SK-N-SH (cell line): ENCODE measurements at regions not wholly inside any gene's neighbourhood (a gene's known extent, or its start where the extent isn't known, plus 50 kb on each side); places are given as distances from the start of the nearest gene placed in this dataset.

Source experiments
- CTCF ChIA-PET: fragments of 300-600, 350-600 bp; formaldehyde crosslinking; extraction: SDS; loops from one replicate; lab custom pipeline; 2021; lab: Yijun Ruan, JAX
- POLR2A ChIA-PET: fragments of 350-600 bp; sonication (Branson Sonifier 250); formaldehyde crosslinking; extraction: SDS; loops from one replicate; lab custom pipeline; 2020; ENCODE audit warnings: antibody characterized with exemption, inconsistent platforms; lab: Yijun Ruan, JAX
- DNase-seq: peaks from one replicate; pipeline ENCODE4 v3.0.0; 2012
- H2AFZ ChIP-seq: fragments of 200-600 bp; sonication (generic); 2 replicates; pipeline ENCODE4 v1.8.1; 2016; ENCODE audit warnings: antibody characterized with exemption, mild to moderate bottlenecking, low read depth
- H3F3A ChIP-seq: fragments of 200-600 bp; sonication (generic); replicated peaks from 2 replicates; pipeline ENCODE3; 2016; ENCODE audit warnings: antibody characterized with exemption, mild to moderate bottlenecking; ENCODE audit not compliant: insufficient read depth
- H3K27ac ChIP-seq, 2 experiments: fragments of 200-500 bp in 1 of 2; fragments of 200-600 bp in 1 of 2; sonication (Bioruptor generic) in 1 of 2; sonication (generic), shearing (Covaris generic) in 1 of 2; 2 replicates each; pipeline versions ENCODE4 v1.5.1 to v1.6.1; 2014 to 2016; ENCODE audit warnings: low read depth in 2 of 2, inconsistent platforms in 1 of 2, low read length in 1 of 2, mild to moderate bottlenecking in 1 of 2, mixed read lengths in 1 of 2
- H3K27me3 ChIP-seq: fragments of 200-600 bp; sonication (generic), shearing (Covaris generic); 2 replicates; pipeline ENCODE4 v1.6.1; 2016; ENCODE audit warnings: mixed run types; ENCODE audit not compliant: insufficient read depth
- H3K36me3 ChIP-seq, 2 experiments: fragments of 200-500 bp in 1 of 2; fragments of 200-600 bp in 1 of 2; sonication (Bioruptor generic) in 1 of 2; sonication (generic) in 1 of 2; replicated peaks in 1 of 2; 2 replicates each; pipeline versions ENCODE3 to v1.5.1; 2014 to 2016; ENCODE audit warnings: low read length in 1 of 2, mild to moderate bottlenecking in 1 of 2; ENCODE audit not compliant: insufficient read depth in 2 of 2, control insufficient read depth in 1 of 2
- H3K4me1 ChIP-seq, 2 experiments: fragments of 200-500 bp in 1 of 2; fragments of 200-600 bp in 1 of 2; sonication (Bioruptor generic) in 1 of 2; sonication (generic), shearing (Covaris generic) in 1 of 2; 2 replicates each; pipeline versions ENCODE4 v1.5.1 to v1.6.1; 2014 to 2016; ENCODE audit warnings: low read depth in 1 of 2, low read length in 1 of 2, mixed run types in 1 of 2; ENCODE audit not compliant: insufficient read depth in 2 of 2, control insufficient read depth in 1 of 2
- H3K4me2 ChIP-seq: fragments of 200-600 bp; sonication (generic), shearing (Covaris generic); 2 replicates; pipeline ENCODE4 v1.6.1; 2017; ENCODE audit warnings: mixed run types
- H3K4me3 ChIP-seq, 2 experiments: fragments of 200-500 bp in 1 of 2; fragments of 200-600 bp in 1 of 2; sonication (Bioruptor generic) in 1 of 2; sonication (generic), shearing (Covaris generic) in 1 of 2; 2 replicates each; pipeline versions ENCODE4 v1.5.1 to v1.8.1; 2014 to 2016; ENCODE audit warnings: low read depth in 2 of 2, inconsistent platforms in 1 of 2, low read length in 1 of 2, mild to moderate bottlenecking in 1 of 2, mixed read lengths in 1 of 2, moderate library complexity in 1 of 2
- H3K79me2 ChIP-seq: fragments of 200-600 bp; sonication (generic); 2 replicates; pipeline ENCODE4 v1.8.1; 2017; ENCODE audit warnings: mild to moderate bottlenecking; ENCODE audit not compliant: insufficient read depth
- H3K9ac ChIP-seq: fragments of 200-600 bp; sonication (generic); 2 replicates; pipeline ENCODE4 v1.6.1; 2017; ENCODE audit warnings: mixed run types
- H3K9me2 ChIP-seq: fragments of 200-600 bp; sonication (generic); 2 replicates; pipeline ENCODE4 v1.6.1; 2017; ENCODE audit warnings: mixed run types
- H3K9me3 ChIP-seq: fragments of 200-600 bp; sonication (generic); 2 replicates; pipeline ENCODE4 v1.6.1; 2017; ENCODE audit warnings: mixed run types, mild to moderate bottlenecking, moderate library complexity
- H4K20me1 ChIP-seq: fragments of 200-600 bp; sonication (generic); 2 replicates; pipeline ENCODE4 v1.6.1; 2017; ENCODE audit warnings: mild to moderate bottlenecking, mixed run types; ENCODE audit not compliant: insufficient read depth
- ELF1 ChIP-seq: IDR thresholded peaks from 2 replicates; pipeline ENCODE4 v1.4.0; 2012
- EP300 ChIP-seq, 2 experiments: IDR thresholded peaks; 2 replicates each; pipeline versions ENCODE4 v1.4.0 to v1.6.1; 2012; ENCODE audit warnings: borderline replicate concordance in 1 of 2, low read depth in 1 of 2, low read length in 1 of 2
- EZH2phosphoT487 ChIP-seq: fragments of 200-600 bp; sonication (generic); IDR thresholded peaks from 2 replicates; pipeline ENCODE4 v1.6.1; 2017; ENCODE audit warnings: low read depth, mixed run types, mild to moderate bottlenecking, antibody characterized with exemption, moderate library complexity, borderline replicate concordance
- FOXJ3 ChIP-seq: sonication (generic); formaldehyde crosslinking; IDR thresholded peaks from 2 replicates; pipeline ENCODE4 v1.5.1; 2020; ENCODE audit warnings: mild to moderate bottlenecking, missing genetic modification reagents
- JUND ChIP-seq: IDR thresholded peaks from 2 replicates; pipeline ENCODE4 v1.4.0; 2012
- MEF2A ChIP-seq: IDR thresholded peaks from 2 replicates; pipeline ENCODE4 v1.4.0; 2012; ENCODE audit warnings: low read depth, borderline replicate concordance
- NRF1 ChIP-seq: IDR thresholded peaks from 2 replicates; pipeline ENCODE4 v1.6.1; 2012; ENCODE audit warnings: low read depth, mild to moderate bottlenecking, low read length
- POLR2AphosphoS5 ChIP-seq: IDR thresholded peaks from 2 replicates; pipeline ENCODE4 v1.6.1; 2012; ENCODE audit warnings: low read depth, low read length
- RAD21 ChIP-seq: IDR thresholded peaks from 2 replicates; pipeline ENCODE4 v1.6.1; 2012; ENCODE audit warnings: mild to moderate bottlenecking, low read length
- SIN3A ChIP-seq: IDR thresholded peaks from 2 replicates; pipeline ENCODE4 v1.6.1; 2012; ENCODE audit warnings: low read depth, mild to moderate bottlenecking, low read length, moderate library complexity, borderline replicate concordance
- SMC3 ChIP-seq: IDR thresholded peaks from 2 replicates; pipeline ENCODE4 v1.6.1; 2012; ENCODE audit warnings: low read depth, low read length, improper control_type of control experiment
- YY1 ChIP-seq: IDR thresholded peaks from 2 replicates; pipeline ENCODE4 v1.4.0; 2012; ENCODE audit warnings: low read depth, mild to moderate bottlenecking
- WGBS: methylation state at CpG from one replicate; pipeline ENCODE4 v1.1.6; 2017; ENCODE audit warnings: low lambda C conversion rate; 5-methylcytosine and 5-hydroxymethylcytosine counted together
- TF ChIP-seq, protein P1 (sequence below): fragments of 200-600 bp; sonication (generic); IDR thresholded peaks from 2 replicates; pipeline ENCODE4 v1.6.1; 2017; ENCODE audit warnings: antibody characterized with exemption, mild to moderate bottlenecking, moderate library complexity
- TF ChIP-seq, protein P2 (sequence below): IDR thresholded peaks from 2 replicates; pipeline ENCODE4 v1.6.1; 2012; ENCODE audit warnings: mild to moderate bottlenecking, low read depth, low read length, moderate library complexity
- TF ChIP-seq, protein P3 (sequence below): IDR thresholded peaks from 2 replicates; pipeline ENCODE4 v1.4.0; 2012; ENCODE audit warnings: low read depth, borderline replicate concordance
- TF ChIP-seq, protein P4 (sequence below): fragments of 150-350 bp; IDR thresholded peaks from 2 replicates; pipeline ENCODE4 v1.6.1; 2017; ENCODE audit warnings: antibody characterized with exemption, low read length, low read depth, borderline replicate concordance

DNA sequence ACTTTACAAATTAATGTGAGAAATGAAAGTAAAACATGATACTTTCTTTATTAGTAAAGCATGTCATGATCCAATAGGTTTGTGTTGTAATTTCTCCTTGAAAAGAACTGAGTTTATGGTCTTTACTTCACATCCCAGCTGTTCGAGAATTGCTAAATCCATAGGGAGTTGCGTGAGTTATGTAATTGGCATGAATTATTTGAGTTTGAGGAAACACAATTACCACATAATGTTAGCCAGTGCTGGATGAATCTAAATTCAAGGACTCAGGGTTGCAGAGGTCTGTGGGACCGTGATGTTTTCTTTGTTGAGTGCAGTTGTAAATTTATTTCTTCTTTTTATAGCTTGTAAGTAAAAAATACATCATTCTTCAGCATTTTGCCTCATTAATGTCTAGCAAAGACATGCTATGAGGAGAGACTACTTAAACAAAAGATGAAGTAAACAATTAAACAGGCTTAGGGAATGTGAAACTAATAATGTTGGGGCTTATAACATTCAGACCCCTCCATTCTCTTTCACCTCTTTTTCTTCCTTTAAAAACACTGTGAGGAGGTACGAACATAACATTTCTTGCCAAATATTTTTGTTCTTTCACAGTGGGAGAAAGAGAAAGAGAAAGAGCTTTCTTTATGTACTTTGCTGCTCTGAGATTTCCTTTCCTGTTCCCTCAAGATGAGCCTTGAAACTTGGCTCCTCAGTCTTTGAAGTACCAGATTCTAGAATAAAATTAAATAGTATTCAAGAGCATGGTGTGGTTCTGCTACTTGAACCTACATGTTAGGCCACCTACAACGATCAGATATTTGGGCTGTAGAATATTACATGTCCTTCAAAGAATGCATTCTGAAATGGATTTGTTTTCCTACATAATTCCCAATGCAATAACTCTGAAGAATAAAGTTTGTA lies 159.6 kb upstream of the ANK2 start:
- Histone ChIP-seq H3F3A (no peaks in the 10 kb centered on the region), H3K27me3 (no peaks in the 10 kb centered on the region), H3K79me2 (no peaks in the 10 kb centered on the region), H3K36me3 (no peaks in the 10 kb centered on the region), H3K4me1 (peaks cover 0 to 13% of the 10 kb centered on the region in 2 experiments; a peak in 2 of 4 replicates), H2AFZ (peak overlapping the region; percentile 89), H3K9me2 (no peaks in the 10 kb centered on the region), H4K20me1 (no peaks in the 10 kb centered on the region), H3K9me3 (no peaks in the 10 kb centered on the region), H3K4me2 (peak overlapping the region; percentile 68), H3K4me3 (peak overlapping the region; percentile 24 to 41; a peak in 2 of 4 replicates), H3K9ac (no peak overlapping the region), H3K27ac (peak overlapping the region; percentile 38 to 71; a peak in 3 of 4 replicates)
- no peak for TF ChIP-seq SMC3
- no peak for TF ChIP-seq EZH2phosphoT487
- no peak for TF ChIP-seq SIN3A
- TF ChIP-seq YY1, result no peak
- no peak for TF ChIP-seq ELF1
- TF ChIP-seq, protein P1, sequence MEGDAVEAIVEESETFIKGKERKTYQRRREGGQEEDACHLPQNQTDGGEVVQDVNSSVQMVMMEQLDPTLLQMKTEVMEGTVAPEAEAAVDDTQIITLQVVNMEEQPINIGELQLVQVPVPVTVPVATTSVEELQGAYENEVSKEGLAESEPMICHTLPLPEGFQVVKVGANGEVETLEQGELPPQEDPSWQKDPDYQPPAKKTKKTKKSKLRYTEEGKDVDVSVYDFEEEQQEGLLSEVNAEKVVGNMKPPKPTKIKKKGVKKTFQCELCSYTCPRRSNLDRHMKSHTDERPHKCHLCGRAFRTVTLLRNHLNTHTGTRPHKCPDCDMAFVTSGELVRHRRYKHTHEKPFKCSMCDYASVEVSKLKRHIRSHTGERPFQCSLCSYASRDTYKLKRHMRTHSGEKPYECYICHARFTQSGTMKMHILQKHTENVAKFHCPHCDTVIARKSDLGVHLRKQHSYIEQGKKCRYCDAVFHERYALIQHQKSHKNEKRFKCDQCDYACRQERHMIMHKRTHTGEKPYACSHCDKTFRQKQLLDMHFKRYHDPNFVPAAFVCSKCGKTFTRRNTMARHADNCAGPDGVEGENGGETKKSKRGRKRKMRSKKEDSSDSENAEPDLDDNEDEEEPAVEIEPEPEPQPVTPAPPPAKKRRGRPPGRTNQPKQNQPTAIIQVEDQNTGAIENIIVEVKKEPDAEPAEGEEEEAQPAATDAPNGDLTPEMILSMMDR, result no peak
- TF ChIP-seq NRF1, result no peak
- no peak for TF ChIP-seq RAD21
- no peak for TF ChIP-seq POLR2AphosphoS5
- TF ChIP-seq, protein P2, sequence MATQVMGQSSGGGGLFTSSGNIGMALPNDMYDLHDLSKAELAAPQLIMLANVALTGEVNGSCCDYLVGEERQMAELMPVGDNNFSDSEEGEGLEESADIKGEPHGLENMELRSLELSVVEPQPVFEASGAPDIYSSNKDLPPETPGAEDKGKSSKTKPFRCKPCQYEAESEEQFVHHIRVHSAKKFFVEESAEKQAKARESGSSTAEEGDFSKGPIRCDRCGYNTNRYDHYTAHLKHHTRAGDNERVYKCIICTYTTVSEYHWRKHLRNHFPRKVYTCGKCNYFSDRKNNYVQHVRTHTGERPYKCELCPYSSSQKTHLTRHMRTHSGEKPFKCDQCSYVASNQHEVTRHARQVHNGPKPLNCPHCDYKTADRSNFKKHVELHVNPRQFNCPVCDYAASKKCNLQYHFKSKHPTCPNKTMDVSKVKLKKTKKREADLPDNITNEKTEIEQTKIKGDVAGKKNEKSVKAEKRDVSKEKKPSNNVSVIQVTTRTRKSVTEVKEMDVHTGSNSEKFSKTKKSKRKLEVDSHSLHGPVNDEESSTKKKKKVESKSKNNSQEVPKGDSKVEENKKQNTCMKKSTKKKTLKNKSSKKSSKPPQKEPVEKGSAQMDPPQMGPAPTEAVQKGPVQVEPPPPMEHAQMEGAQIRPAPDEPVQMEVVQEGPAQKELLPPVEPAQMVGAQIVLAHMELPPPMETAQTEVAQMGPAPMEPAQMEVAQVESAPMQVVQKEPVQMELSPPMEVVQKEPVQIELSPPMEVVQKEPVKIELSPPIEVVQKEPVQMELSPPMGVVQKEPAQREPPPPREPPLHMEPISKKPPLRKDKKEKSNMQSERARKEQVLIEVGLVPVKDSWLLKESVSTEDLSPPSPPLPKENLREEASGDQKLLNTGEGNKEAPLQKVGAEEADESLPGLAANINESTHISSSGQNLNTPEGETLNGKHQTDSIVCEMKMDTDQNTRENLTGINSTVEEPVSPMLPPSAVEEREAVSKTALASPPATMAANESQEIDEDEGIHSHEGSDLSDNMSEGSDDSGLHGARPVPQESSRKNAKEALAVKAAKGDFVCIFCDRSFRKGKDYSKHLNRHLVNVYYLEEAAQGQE, result no peak
- TF ChIP-seq, protein P3, sequence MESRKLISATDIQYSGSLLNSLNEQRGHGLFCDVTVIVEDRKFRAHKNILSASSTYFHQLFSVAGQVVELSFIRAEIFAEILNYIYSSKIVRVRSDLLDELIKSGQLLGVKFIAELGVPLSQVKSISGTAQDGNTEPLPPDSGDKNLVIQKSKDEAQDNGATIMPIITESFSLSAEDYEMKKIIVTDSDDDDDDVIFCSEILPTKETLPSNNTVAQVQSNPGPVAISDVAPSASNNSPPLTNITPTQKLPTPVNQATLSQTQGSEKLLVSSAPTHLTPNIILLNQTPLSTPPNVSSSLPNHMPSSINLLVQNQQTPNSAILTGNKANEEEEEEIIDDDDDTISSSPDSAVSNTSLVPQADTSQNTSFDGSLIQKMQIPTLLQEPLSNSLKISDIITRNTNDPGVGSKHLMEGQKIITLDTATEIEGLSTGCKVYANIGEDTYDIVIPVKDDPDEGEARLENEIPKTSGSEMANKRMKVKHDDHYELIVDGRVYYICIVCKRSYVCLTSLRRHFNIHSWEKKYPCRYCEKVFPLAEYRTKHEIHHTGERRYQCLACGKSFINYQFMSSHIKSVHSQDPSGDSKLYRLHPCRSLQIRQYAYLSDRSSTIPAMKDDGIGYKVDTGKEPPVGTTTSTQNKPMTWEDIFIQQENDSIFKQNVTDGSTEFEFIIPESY, result no peak
- TF ChIP-seq JUND, result no peak
- no peak for TF ChIP-seq MEF2A
- TF ChIP-seq, protein P4, sequence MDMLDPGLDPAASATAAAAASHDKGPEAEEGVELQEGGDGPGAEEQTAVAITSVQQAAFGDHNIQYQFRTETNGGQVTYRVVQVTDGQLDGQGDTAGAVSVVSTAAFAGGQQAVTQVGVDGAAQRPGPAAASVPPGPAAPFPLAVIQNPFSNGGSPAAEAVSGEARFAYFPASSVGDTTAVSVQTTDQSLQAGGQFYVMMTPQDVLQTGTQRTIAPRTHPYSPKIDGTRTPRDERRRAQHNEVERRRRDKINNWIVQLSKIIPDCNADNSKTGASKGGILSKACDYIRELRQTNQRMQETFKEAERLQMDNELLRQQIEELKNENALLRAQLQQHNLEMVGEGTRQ, result no peak
- no peak for TF ChIP-seq EP300 (IDR thresholded peaks at IDR 0.05; ENCODE audit: borderline replicate concordance in 1 of 2, low read depth in 1 of 2, low read length in 1 of 2)
- no peak for TF ChIP-seq FOXJ3
- ChIA-PET CTCF (interaction anchor here (1.1 to 1.7 kb wide), 2 partner anchors 29 to 54 kb away, joined by 3 to 5 read pairs; no protein-coding TSS in a partner anchor), POLR2A (no interaction called here)
- 43% methylated on average over 5 of the region's 5 CpGs for WGBS
- DNase-seq, result no peak
